ENCODE measurements at regions not wholly inside any gene's neighbourhood (a gene's known extent, or its start where the extent isn't known, plus 50 kb on each side); places are given as distances from the start of the nearest gene placed in this dataset.
A peak's percentile ranks its signal among the peaks of the same experiment; 100 is the strongest.

DNA sequence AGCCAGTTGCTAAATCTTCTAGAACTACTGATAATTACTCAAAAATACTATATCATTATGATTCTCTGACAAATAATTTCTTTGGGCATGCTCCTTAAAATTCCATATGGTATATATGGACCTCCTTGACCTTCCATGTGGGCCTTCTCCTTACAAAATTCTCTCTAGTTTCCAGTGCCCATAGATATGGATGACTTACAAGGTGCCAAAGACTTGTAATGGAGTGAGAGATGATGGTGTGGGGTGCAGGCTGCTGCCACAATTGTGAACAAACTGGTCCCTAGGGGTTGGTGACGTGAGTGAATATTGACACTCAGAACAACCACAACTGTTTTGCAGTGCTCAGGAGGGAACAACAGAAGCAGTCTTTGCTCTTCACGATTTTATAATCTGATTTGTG is 378.9 kb downstream of the SNAPC1 start:
- Mint-ChIP-seq H3K4me1 (peaks cover 26% of the 10 kb centered on the region), H3K27me3 (ENCODE audit: low read depth) (no peaks in the 10 kb centered on the region), H3K36me3 (ENCODE audit: low read depth) (no peaks in the 10 kb centered on the region), H3K9me3 (peaks cover 6% of the 10 kb centered on the region), H3K4me3 (no peak overlapping the region), H3K27ac (no peak overlapping the region)
- no peak for TF ChIP-seq CTCF (IDR thresholded peaks at IDR 0.05; ENCODE audit: unreplicated experiment in 3 of 3)

DNA sequence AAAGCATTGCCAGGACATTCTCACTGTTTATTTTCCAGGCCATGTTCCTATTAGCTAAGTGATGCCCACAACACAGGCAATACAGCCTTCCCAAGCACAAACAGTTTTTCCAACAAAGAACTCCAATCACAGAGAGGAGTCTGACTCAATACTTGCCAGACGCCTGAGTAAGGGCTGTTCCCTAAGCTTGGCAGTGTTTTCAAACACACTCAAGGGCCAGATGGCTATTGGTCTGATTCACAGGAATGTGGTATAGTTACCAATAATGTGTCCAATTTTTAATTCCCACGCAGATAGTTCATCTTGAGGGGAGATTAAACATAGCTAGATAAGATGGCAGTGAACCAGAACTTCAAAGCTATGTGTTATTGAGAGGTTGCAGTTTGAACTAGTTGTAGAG is 381.0 kb downstream of the SNAPC1 start:
- H3K36me3 Mint-ChIP-seq (ENCODE audit: low read depth), result no peaks in the 10 kb centered on the region
- peak overlapping the region in 2 of 3 experiments; percentile 11 to 79 for H3K27ac Mint-ChIP-seq
- no peak overlapping the region for H3K4me3 Mint-ChIP-seq

DNA sequence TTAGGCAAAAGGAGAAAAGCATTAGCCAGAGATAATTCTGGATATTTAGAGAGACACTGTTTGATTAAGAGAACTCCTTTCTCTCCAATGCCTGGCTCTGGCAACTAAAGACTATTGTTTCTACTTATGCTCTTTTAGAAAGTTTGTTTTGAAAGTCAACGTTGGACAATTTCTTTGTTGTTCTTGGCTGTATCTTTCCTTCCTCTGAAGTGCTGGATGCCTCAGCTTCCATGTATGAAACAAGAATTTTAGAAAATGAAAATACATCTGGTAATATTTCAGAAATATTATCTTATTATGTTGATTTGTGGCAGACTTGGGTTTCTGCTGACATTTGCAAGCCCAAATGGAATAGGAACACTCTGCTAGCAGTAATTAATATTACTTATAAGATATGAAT is 382.6 kb downstream of the SNAPC1 start:
- no peaks in the 10 kb centered on the region for H3K36me3 Mint-ChIP-seq (ENCODE audit: low read depth)
- H3K27me3 Mint-ChIP-seq (ENCODE audit: low read depth), result no peaks in the 10 kb centered on the region
- no peak overlapping the region for H3K27ac Mint-ChIP-seq
- no peak overlapping the region for H3K4me3 Mint-ChIP-seq
- peaks cover 19% of the 10 kb centered on the region for H3K4me1 Mint-ChIP-seq
- peaks cover 39% of the 10 kb centered on the region for H3K9me3 Mint-ChIP-seq
- TF ChIP-seq CTCF (IDR thresholded peaks at IDR 0.05; ENCODE audit: unreplicated experiment in 3 of 3), result no peak

More for the DNA sequence above, 381.0 kb downstream of the SNAPC1 start:
- peaks cover 26% of the 10 kb centered on the region for H3K4me1 Mint-ChIP-seq
- no peaks in the 10 kb centered on the region for H3K27me3 Mint-ChIP-seq (ENCODE audit: low read depth)
- no peak for TF ChIP-seq CTCF (IDR thresholded peaks at IDR 0.05; ENCODE audit: unreplicated experiment in 3 of 3)
- H3K9me3 Mint-ChIP-seq, result peaks cover 25% of the 10 kb centered on the region

- H3K27me3 Mint-ChIP-seq (ENCODE audit: low read depth), result no peaks in the 10 kb centered on the region
Observed at GRCh38 chr14:62146030-62146429, 383.8 kb downstream of the SNAPC1 start.

GRCh38 chr14:62156052-62156451 is 393.8 kb downstream of the SNAPC1 start:
- Mint-ChIP-seq H3K27ac (no peak overlapping the region), H3K36me3 (ENCODE audit: low read depth) (no peaks in the 10 kb centered on the region), H3K27me3 (ENCODE audit: low read depth) (no peaks in the 10 kb centered on the region), H3K4me3 (no peak overlapping the region), H3K4me1 (peaks cover 6% of the 10 kb centered on the region), H3K9me3 (no peaks in the 10 kb centered on the region)
- no peak for TF ChIP-seq CTCF (IDR thresholded peaks at IDR 0.05; ENCODE audit: unreplicated experiment in 3 of 3)

More at GRCh38 chr14:62146030-62146429, 383.8 kb downstream of the SNAPC1 start:
- no peak for TF ChIP-seq CTCF (IDR thresholded peaks at IDR 0.05; ENCODE audit: unreplicated experiment in 3 of 3)
- Mint-ChIP-seq H3K36me3 (ENCODE audit: low read depth) (no peaks in the 10 kb centered on the region), H3K4me3 (no peak overlapping the region), H3K27ac (no peak overlapping the region), H3K9me3 (peaks cover 39% of the 10 kb centered on the region), H3K4me1 (peaks cover 16% of the 10 kb centered on the region)

DNA sequence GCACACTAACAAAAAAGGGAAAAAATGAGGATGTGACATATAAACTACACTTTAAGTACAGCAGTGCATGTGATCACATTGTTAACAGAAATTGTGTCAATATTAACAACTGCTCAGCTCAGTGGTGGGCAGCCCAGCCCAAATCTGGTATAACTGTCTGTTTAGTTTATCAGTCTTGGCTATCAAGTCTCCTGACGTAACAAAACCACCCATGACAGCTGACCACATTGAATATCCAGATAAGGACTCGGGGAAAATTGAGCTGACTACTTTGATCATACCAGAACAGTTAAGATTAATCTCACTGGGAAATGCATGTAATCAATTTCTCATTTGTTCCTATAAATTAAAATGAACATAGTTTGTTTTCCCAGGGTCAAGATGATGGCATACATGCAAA is 396.6 kb downstream of the SNAPC1 start:
- TF ChIP-seq CTCF (IDR thresholded peaks at IDR 0.05; ENCODE audit: unreplicated experiment in 3 of 3), result no peak
- H3K4me1 Mint-ChIP-seq, result peaks cover 6% of the 10 kb centered on the region
- no peak overlapping the region for H3K27ac Mint-ChIP-seq
- no peaks in the 10 kb centered on the region for H3K36me3 Mint-ChIP-seq (ENCODE audit: low read depth)
- H3K27me3 Mint-ChIP-seq (ENCODE audit: low read depth), result no peaks in the 10 kb centered on the region
- no peak overlapping the region for H3K4me3 Mint-ChIP-seq
- no peaks in the 10 kb centered on the region for H3K9me3 Mint-ChIP-seq

Measured in nephron (organoid).